HG03039 (cell line): ENCODE measurements at regions not wholly inside any gene's neighbourhood (a gene's known extent, or its start where the extent isn't known, plus 50 kb on each side); places are given as distances from the start of the nearest gene placed in this dataset.
"Not testable (repeated sequence)": the region's sequence is repeated elsewhere in the genome, so short reads cannot be mapped to it uniquely, and the experiment has no call there.

ENCODE experiments used
- ATAC-seq: cut with Tn5 transposase; IDR thresholded peaks from one replicate; pipeline ENCODE4 v1.9.1; 2021; ENCODE audit warnings: mild to moderate bottlenecking, moderate library complexity; ENCODE audit not compliant: unreplicated experiment

DNA sequence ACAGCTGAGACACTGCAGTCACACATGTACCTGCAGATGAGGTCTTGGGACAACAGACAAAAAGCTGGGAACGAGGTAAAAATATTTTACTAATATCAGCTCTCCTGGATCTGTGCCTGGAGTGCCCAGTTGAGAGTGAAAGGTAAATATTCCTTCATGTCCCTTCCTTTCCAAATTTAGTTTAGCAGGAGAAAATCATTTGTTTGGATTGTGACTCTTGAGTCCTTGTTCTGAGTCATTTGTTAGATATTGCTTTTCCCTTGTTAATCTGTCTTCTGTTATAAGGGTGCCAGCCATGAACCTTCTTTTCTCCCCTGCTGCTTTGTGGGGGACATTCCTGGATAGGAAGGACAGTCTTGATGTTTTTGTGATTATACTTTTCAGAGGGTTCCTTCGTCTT, 329.2 kb downstream of the DSC3 start:
- no peak for ATAC-seq

DNA sequence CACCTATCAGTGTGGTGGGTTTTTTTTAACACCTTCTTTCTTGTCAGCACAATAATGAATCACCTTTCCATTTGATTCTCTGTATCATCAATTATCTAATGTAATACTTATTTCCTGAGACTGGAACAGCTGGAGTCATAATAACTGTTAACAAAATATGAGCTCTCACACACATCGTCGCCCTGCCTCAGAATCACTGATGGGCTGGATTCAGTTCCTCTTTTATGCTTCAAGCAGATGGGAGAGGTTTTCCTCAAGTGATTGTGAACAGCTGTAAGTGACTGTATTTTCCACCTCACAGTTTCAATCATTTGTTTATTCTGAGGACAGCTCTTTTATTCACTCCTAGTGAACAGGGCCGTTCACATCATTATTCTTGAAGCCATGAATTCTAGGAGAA, 330.2 kb downstream of the DSC3 start:
- peak; percentile 48 for ATAC-seq

DNA sequence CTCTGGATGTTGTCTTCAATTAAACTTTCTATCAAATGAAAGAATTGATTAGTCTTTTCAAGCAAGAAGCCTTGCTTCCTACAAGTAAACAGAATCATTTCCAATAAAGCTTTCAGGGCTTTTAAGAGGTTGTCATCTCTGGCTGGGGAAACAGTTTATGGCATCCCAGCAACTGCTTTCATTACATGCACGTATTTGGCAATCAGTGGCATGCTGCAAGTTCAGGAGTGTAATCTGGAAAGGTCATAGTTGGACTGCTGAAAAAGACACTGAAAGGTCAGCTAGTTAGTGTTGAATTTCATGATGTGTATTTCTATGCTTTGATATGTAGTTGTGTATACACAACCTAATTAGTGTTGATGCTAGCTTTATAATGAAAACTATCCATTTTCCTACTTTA, 332.9 kb downstream of the DSC3 start:
- no peak for ATAC-seq

DNA sequence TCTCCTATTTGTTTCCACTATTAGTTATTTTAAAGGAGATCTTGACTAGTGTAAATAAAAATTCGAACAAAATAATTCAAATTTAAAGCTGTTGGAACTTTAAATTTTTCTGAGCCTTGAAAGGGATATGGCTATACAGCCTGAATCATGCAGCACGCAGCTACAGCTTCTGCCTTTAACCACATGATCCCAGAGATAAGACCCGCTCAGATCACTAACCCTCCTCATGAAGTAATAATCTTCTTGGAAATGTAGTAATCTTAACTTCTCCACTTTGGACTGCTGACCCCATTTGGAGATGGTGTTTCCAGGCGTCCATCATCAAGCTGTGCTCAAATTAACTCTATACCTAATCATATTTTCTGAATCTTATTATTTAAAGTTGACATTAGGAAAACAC, 336.6 kb downstream of the DSC3 start:
- ATAC-seq: no peak

DNA sequence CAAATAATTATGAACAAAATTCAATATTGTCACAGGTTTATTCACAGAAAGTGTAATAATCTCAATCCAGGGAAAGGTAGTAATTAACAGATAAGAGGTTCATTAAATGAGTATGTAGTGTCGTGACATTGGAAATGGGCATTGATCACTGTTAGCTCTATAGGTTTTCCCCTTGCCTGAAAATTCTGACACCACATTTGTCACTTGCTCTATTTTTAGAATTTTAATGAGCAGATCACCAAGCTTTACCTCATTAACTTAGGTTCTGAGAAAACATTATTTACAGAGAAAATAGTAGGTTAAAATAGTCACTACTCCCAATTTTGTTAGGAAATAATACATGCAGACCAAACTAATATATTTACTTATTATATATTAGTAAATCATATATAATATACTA, 344.0 kb downstream of the DSC3 start:
- no peak for ATAC-seq

DNA sequence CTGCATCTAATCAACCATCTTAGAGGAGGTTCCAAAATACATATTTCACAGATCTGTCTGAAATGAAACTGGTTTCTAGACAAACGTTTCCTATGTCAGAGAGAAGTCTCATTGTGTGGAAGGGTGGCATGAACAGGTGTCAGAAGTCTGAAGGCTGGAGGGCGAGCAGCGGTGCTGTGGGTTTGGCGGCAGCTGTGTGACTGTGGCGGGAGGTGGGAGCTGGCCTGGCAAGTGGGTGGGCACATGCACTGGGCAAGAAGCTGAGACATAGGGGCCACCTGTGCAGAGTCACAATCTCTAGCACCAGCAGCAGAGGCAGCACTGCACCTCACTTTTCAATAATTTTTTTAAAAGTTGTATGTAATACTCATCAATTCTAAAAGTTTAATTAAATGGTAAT, 346.3 kb downstream of the DSC3 start:
- ATAC-seq: no peak

DNA sequence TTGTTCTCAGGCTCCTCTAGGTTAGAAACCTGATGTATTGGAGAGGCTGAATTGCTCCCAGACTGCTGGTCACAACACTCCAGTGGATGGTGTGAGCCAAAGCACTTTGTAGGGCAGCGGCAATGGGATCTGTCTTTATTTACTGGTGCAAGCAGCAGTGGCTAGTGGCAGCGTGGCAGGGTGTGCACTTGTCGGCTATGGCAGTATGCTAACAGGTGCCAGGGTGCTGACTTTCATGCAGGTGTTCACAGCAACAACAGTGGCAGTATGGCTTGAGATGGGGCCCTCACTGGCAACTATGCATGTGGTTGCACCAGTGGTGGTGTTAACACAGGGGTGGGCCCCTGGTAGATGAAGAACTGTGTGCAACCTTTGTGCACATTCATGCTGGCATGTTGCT, 347.8 kb downstream of the DSC3 start:
- ATAC-seq: no peak

DNA sequence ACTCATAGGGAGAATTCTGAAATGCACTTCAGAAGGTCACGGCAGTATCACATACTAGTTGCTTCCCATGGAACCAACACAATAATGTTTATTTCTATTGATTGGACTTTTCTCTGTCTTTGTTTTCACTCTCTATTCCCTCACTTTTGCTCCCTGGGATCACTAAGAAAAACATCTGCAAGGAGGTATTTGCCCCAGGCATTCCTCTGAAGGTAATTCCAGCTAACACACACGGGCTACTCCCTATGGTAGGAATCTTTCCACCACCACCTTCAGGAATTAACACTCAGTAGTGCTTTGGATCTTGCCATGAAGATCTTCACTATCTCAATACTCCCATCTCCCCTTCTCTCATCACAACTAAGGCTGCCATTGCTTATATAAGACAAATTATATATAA, 353.3 kb downstream of the DSC3 start:
- no peak for ATAC-seq

DNA sequence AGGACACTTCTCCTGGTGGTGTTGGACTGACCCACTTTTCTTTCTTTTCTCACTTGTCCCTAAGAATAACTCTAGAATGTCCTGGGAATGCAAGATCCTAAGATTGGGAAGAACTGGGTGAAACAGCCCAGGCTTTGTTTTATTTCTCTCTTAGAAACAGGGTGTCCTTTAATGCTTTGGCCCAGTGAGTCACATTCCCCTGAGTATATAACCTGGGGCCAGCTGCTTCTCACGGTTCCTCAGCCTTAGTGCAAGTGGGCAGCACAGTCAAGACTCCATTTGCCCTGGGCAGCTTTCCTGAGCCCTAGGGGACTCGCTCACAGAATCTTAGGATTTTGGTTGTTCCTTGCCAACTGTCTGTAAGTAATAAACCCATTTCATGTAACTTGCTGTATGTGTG, 355.0 kb downstream of the DSC3 start:
- ATAC-seq: no peak

DNA sequence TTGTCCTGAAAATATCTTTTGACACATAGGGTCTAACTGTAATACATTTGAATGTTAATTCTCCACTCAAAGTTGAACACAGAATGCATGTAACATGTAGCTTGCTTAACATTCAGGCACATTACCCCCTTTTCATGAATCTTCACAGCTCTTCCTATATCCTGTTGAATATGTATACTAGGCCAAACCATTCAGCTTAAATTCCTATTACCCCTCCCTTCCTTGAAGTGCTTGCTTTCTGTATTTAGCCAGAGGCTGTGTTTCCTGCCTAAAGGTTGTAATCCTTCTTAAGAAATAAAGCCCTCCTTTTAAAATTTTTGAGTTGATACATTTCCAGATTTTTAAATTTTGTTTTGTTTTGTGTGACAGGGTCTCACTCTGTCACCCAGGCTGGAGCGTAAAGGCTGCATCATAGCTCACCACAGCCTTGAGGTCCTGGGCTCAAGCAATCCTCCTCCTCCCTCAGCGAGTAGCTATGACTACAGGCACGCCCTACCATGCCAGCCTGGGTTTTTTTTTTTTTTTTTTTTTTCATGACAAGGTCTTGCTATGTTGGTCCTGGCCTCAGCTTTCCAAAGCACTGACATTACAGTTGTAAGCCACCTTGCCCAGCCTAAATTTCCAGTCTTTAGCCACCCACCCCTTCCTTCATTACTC, 357.6 kb downstream of the DSC3 start:
- ATAC-seq: no peak

DNA sequence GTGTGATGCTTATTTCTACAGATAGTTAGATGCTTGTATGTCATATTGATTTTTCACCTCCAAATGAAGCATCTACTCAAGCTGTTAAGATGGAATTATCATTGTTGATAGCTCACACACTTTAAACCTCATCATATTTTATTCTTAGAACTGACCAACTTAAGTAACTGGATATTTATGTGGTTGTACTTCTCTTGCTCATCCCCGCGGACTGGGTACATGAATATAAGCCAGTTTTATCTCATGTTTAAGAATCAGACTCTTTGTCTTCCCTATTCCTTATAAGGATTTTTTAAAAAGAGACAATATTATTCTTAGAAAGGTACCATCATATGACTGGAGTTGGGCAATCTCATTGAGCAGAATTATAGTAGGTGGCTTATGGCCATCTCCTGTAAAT, 358.7 kb downstream of the DSC3 start:
- ATAC-seq: no peak

DNA sequence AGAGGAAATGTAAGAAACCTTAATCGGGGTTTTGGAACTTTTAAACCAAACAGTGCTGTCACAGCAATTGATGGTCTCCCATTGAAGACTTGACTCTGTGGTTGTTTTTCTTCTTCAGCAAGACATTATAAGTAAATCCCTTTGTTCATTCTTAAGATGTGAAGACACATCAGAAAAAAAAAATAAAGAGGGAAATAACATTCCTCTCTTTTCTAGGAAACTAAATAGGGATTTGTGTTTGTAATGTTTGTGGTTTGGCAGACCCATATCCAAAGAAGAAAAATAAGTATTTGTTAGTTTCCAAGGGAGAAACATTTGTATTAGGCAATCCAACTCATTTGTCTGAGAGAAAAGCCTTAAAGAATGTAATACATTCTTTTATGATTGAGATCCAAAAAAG, 359.9 kb downstream of the DSC3 start:
- no peak for ATAC-seq

DNA sequence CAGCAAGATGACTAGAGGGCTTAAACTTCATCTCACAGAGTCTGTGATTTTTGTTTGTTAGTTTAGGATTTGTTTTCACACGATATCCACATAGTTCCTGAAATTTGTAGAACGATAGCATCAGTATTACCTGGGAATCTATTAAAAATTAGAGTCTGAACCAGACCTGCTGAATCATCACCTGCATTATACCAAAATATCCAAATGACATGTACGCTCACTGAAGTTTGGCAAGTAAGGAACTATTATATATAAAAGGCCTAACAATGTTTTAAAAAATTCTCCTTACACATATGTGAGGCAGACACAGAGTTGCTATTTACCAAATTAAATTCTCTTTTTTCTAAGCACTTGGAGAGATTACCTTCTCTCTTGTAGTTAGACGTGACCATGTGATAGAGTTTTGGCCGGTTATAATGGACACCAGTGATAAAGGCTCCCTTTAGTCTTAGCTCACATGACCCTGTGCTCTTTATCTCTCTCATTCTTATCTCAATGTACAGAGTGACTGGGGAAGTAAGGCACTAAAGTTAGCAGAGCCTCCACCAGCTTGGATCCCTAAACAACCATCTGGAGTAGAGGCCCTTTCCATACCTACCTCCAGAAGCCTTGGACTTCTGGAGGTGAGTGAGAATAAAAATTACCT, 363.1 kb downstream of the DSC3 start:
- ATAC-seq: no peak

DNA sequence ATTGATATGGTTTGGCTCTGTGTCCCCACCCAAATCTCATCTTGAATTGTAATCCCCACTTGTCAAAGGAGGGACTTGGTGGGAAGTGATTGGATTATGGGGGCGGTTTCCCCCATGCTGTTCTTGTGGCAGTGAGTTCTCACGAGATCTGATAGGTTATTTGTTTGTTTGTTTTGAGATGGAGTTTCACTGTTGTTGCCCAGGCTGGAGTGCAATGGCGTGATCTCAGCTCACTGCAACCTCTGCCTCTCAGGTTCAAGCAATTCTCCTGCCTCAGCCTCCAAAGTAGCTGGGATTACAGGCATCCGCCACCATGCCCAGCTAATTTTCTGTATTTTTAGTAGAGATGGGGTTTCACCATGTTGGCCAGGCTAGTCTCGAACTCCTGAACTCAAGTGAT, 364.7 kb downstream of the DSC3 start:
- not testable (repeated sequence) for ATAC-seq

DNA sequence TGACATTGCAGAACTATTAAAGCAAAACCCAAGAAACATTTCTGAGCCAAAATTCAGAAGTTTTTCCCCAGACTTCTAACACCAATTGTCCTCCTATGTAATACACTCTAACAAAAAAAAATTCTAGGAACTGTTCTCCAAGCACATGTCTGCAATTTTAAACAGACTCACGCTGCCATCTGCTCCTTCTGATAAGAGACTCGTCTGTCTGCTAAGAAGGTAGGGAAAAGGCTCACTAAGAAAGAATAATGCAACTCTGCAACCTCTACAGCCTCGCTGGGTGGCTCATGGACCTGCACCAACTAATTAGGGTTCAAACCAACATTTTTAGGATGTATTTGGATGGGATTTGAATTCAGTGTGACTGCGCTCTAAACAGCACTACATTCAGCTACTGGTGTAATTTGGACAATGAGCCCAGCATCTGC, 366.5 kb downstream of the DSC3 start:
- no peak for ATAC-seq

DNA sequence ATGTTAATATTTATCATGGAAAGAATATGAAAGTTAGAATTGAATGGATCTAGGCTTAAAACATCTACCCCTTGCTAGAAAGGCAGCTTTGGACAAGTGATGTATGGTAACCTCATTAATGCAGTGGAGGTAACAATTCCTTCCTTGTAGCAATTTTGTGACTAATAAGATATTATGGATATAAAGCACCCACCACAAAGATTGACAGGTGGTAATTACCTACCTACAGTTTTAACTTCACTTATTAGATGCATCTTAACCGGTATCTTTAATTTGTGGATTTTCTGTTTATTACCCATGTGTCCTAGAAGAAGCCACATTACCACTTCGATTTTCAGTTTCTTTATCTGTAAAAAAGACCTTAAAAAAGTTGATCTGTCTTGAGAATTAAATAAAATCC, 367.0 kb downstream of the DSC3 start:
- no peak for ATAC-seq

DNA sequence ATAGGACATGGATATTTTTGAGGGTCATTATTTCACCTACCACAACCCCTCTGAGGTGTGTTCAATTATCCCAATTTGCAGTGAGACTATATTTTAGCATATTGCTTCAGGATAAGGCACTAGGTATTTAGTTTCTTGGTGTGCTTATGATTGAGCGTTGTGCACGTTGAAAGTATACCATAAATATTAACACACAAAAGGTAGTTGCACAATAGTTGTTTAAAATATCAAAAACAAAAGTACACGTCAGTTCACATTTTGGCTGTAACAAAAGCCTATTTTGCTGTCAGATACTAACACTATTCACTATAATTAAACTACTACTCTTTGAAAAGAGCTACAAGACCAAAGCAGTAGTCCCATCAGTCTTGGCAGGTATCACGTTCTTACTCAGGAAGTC, 367.5 kb downstream of the DSC3 start:
- ATAC-seq: no peak

DNA sequence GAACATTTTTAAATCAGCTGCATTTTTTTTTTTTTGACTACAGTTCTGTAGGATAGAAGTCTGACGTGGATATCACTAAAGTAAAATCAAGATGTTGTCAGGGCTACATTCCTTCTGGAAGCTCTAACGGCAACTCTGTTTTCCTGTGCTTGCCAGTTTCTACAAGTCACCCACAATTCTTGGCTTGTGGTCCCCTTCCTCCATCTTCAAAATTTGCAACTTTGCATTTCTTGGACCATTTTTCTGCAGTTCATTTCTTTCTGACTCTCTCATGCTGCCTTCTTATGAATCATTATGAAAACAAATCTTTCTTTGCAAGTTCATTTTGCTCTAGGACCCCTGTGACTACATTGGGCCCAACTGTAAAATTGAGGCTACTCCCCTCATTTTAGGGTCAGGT, 367.9 kb downstream of the DSC3 start:
- ATAC-seq: no peak

DNA sequence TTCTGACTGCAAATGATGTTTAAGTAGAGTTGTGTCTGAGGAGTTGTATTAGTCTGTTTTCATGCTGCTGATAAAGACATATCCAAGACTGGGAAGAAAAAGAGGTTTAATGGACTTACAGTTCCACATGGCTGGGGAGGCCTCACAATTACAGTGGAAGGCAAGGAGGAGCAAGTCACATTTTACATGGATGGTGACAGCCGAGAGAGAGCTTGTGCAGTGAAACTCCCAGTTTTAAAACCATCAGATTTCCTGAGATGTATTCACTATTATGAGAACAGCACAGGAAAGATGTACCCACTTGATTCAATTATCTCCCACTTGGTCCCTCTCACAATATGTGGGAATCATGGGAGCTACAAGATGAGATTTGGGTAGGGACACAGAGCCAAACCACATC, 370.1 kb downstream of the DSC3 start:
- ATAC-seq: not testable (repeated sequence)

DNA sequence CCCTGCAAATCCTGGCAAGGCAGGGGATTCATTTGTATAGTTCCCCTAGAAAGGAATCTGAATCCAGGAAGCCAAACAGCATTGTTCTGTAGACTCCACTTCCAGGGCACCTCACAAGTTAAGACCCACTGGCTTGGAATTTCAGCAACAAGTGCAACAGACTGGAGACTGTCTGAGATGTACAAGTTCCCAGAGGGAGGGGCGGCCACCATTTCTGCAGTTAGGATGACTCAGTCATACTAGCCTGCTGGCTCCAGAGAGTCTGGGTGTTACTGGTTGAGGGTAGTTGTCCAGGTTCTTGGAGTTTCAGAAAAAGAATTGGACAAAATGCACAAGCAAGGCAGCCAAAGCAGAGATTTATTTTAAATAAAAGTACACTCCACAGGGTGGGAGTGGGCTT, 384.2 kb downstream of the DSC3 start:
- no peak for ATAC-seq

DNA sequence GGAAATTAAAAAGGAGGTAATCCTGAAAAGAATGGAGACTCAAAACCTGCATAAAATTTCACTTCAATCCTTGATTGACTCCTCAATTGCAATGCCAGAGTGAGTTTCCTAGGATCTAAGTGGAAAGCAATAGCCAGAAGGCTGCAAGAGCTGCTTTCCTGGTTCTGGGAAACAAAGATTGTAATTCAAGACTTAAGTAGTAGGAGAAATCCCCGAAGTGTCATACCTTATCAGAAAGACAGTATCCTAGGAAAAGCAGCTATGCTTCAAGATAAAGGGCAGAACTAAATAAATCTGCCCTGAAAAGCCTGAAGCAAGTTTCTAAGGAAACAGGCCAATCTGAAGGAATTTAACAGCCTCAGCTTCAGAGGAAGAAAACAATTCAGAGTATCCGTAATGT, 390.2 kb downstream of the DSC3 start:
- no peak for ATAC-seq

DNA sequence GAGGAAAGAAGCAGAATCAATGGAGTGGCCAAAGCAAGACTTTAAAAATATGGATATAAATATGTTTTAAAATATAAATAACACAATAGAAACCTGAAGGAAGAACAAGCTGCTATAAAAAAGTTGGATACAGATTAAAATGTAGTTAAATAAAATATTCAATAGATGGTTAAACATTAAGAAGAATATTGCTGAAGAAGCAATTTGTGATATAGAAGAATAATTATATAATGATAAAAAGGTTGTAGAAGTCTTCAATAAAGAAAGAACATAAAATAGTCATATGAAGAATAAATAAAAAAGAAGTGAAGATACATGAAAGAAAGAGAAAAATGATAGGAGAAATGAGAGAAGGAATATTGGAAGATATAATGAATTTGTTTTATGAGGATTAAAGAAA, 392.0 kb downstream of the DSC3 start:
- no peak for ATAC-seq

DNA sequence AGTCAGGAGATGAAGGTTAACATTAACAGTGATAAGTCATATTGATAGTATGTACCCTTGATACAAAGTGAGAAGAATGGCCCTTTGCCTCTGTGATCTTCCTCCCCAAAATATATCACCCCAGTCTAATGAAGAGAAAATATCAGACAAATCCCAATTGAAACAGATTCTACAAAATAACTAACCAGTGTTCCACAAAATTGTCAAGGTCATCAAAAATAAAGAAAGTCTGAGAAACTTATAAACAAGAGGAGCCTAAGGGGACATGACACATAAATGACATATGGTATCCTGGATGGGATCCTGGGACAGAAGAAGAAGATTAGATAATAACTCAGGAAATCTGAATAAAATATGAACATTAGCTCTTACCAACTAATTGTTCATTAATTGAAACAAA, 398.4 kb downstream of the DSC3 start:
- no peak for ATAC-seq
